Stimulated activated CD4-positive, alpha-beta T cell treated with anti-CD3 and anti-CD28 coated beads, TNF-alpha, amount 100 ng/mL, for 4 hours (primary cell): ENCODE measurements at regions not wholly inside any gene's neighbourhood (a gene's known extent, or its start where the extent isn't known, plus 50 kb on each side); places are given as distances from the start of the nearest gene placed in this dataset.

Experiments used
- DNase-seq, 3 experiments: peaks; one replicate each; pipeline ENCODE4 v3.0.0-alpha.2; 2020; ENCODE audit warnings: low read depth in 3 of 3

DNA sequence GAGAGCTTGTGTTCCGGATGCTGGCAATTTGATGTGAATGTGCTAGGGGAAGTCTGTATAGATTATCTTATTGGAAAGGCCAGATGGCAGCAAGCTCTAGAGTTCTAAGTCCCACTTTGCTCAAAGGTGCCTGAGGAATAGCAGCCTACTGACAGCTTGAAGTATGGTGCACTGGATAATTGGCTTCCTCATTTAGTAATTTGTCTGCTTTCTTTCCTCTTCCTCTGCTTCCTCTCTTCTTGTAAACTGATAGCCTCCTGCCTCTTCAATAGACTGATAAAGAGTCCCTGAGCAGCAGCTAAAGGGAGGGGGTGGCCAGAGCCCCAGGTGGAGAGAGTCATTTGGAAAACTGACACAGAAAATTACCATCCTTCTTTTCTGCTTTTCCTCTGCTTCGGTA is 177.3 kb downstream of the FGF1 start:
- DNase-seq = no peak

DNA sequence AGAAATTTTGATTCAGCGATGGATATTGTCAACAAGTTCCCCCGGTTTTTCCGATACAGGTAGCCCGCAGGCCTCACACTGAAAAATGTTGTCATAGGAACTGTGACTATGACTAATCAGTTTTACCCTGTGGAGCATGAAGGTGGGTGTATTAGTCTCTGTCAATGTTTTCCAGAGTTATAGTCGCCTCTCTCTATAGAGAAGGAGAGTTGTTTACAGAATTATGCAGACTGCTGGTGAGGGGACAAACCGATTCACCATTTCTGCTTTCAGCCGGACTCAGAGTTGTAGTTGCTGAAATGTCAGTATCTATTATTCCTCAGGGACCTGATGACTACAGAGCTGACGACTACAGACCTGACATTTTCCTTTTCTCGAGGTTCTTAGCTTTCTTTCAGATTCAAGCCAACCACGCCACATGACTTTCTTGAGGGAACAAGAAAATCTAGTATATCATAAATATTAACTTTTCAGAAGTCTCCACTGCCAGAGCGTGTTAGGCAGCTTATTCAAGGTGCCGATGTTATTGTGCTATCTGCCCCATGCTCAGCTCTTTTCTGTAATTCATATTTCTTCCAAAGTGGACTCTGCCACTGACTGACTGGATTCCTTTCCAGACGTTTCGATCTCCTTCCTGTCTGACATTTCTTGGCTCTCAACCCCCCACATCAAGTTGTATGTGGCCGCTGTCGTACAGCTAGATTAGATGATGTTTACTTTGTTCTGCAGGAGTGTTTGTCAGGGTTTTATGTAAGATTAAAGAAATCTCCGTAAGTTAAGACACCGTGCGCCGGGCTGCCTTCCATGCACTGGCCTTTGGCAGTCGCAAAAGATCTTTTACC is 178.1 kb downstream of the FGF1 start:
- no peak for DNase-seq

GRCh38 chr5:142506756-142507155 is 179.1 kb downstream of the FGF1 start:
- DNase-seq = no peak

DNA sequence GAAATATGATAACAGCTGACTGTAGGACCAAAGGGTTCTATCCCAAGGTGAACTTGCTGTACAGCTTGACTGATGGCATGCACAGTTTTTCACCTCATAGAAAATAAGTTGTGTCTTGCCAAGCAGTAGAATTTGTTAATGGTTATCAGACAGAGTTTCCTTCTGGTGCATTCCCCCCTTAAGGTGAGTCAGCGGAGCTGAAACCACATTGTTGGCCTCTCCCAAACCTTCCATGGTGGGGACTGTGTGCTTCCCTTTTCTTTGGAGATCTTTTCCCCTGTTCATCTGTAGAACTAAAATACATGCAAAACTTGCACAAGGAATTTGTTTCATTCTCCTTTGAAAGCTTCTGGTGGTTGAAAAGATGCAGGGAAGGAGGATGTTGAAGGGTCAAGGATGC is 179.8 kb downstream of the FGF1 start:
- no peak for DNase-seq

DNA sequence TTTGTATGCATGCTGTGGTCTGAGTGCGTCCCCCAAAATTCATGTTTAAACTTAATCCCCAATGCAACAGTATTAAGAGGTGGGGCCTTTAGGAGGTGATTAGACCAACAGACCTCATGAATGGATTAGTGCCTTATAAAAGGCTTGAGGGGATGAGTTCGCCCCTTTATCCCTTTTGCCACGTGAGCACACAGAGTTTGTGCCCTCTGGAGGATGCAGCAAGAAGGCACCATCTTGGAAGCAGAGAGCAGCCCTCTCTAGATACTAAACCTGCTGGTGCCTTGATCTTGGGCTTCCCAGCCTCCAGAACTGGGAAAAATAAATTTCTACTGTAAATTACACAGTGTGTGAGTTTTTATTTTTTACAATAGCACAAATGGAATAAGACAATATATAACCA is 177.1 kb upstream of the SPRY4 start:
- no peak for DNase-seq

DNA sequence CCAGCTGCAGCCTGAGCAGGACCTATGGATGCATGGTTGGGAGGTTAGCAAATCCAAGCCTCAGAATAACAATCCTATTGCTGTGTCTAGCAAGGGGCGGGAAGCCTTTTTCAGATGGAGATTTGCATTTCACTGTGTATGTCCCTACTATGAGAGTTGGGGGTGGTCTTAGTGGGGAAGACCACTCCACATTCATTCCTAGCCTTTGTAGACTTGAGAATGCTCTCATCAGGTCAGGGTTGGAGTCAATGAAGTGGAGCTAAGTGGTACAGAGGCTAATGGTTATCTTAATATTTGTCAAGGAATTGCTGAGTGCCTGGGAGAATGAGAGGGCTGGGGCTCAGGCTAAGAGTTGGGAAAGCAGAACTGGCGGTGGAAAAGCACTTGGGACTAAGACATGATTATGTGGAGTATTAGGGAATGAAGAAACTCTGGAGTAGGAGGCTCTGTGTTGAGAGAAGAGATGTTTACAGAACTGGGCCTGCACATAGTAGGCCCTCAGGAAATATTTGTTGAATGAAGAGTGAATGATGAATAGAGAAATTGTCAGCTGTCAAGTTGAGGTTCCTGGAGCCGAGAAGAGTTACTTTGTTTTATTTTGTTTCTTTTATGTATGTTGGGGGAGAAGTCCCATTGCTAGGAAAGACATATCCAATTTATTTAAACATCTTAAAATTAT is 175.5 kb upstream of the SPRY4 start:
- DNase-seq = no peak

DNA sequence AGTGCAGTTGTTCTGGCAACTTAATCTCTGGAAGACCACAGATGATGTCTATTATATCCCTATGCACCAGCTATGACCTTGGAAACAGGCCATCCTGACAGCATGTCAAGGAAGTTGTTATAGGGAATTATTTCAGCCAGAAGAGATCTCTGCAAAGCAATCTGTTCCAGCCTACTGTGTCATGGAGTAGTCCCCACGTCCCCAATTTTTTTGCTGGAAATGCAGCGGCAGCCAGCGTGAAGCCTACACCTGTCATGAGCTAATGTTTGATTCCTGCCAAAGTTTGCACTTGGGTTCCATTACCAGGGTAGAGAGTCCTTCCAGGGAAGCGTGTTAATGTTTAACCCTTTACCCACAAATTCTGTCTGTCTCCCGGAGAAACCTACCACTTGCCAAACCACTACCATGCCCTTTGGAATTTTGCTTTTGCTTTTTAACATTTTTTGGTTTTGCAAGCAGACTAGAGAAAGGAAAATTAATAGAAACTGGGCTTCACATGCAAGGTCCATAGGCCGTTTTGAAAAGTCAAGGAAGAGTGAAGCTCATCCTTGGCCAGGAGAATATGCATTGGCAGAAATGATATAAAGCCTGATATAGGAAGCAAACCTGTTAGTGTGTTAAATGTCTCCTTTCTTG is 174.9 kb upstream of the SPRY4 start:
- DNase-seq = no peak

GRCh38 chr5:142498298-142498697 is 173.5 kb upstream of the SPRY4 start:
- no peak for DNase-seq

- no peak for DNase-seq
Measured at GRCh38 chr5:142495531-142495930, 170.7 kb upstream of the SPRY4 start.

DNA sequence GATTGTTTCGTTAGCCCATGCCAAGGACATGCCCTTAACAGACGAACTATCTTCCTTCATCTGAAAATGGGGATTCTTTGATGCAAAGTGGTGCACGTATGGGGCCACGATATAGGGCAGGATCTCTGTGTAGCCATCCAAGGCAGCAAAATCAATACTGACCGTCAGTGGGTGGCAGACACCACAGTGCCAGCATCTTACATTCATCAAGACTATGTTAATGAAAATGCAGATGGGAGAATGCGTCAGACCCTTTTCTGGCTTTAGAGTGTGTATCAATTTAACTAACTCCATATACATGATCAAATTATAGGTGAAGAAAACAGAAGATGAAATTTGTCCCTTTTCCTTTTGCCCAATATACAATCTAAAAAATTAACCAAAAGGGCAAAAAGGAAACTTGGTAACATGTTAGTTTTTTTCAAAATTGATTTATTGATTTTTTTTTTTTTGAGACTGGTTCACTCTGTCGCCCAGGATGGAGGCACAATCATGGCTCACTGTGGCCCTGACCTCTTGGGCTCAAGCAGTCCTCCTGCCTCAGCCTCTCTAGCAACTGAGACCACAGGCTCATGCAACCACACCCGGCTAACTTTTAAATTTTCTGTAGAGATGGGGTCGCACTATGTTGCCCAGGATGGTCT is 169.2 kb upstream of the SPRY4 start:
- no peak for DNase-seq

- no peak for DNase-seq
Measured at GRCh38 chr5:142492781-142493281, 168.0 kb upstream of the SPRY4 start.

DNA sequence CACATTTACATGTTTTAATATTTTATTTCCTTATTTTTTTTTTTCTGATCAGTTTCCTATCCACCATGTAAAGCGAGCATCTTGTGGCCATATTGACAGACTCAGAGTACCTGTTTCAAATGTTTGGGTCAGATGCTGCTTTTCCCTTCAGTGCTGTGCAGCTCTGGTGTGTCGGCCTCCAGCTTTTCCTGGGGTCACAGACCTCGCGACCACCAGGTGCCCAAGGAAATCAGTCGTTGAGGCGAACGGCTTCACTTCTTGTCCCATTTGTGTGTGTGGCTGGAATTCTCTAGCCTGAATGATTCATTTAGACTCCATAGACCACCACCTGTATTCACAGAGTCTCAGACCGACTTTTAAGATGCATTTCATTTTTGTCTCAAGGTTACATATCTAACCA is 166.9 kb upstream of the SPRY4 start:
- DNase-seq = no peak

DNA sequence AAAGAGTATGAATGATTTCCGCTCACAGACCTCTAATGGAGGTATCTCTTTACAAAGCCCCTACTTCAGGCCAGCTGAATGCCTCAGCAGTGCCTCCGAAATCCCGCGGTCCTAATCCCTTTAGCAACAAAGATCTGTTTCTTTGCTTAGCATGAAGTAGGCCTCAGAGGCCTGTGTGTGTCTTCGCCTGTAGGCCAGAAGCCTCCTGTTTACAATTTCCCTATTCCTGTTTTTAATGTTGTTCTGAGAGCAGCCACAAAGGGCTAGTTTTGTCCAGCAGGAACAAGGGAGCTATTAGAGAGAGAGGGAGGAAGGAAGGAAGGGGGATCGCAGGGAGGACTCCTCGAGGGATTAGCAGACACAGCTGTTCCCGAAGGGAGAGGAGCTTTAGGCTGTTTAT is 166.4 kb upstream of the SPRY4 start:
- DNase-seq = no peak

DNA sequence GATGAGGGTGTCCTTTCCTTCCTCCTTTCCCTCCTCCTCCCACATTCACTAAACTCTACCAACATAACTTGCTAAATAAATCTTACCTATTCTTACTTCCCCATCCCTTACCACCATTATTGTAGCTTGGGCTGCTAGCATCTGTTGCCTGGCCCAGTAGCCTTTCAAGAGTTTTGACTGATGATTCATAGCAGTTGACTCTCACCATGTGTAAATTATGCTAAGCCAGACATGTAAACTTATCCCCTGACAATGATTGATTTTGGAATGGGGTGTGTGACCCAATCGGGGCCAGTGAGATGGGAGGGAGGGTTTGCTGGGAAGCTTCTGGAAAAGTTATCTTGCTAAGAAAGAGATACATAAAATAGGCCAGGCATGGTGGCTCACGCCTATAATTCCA is 161.8 kb upstream of the SPRY4 start:
- DNase-seq = no peak

DNA sequence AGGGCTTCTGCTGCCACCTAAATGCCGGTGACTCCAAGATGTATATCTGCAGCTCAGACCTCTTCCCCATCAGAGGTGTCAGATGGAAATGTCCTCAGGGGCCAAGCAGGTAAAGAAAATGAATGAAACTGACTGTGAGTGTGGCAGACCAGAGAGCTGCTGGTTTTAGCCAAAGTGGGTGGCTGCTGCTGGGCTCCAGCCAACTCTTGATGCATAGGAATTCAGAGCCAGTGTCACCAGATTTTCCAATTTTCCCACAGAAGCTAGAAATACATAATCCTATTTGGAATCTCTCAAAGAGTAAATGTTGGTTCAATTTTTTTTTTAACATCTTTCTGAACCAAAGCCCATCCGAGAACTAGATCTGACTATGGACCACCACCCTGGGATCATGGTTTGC is 161.2 kb upstream of the SPRY4 start:
- DNase-seq = no peak

DNA sequence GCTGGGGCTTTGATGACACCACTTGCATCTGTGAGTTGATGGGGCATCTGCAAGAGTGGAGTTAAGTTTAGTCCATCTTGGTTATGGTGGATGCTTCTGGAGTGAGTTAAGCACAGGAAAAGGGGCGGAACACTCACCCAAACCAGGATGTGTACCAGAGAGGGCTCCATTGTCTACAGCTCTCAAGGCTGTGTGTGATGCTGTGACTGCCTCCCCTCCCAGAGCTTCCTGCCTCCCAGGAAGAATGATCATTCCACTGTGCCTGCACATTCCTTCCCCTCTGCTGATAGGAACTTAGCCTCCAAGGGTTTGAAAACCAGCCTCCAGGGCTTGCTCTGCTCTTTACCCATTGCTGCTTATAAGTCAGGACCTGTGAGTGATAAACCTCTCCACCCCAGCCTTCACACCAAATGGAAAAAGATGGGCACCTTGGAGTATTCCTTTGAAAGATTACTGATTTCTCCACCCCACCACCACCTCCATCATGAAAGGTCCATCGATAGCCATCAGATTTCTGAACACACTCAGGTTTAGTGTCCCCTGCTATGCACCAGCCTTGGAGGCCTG is 160.1 kb upstream of the SPRY4 start:
- DNase-seq = no peak

DNA sequence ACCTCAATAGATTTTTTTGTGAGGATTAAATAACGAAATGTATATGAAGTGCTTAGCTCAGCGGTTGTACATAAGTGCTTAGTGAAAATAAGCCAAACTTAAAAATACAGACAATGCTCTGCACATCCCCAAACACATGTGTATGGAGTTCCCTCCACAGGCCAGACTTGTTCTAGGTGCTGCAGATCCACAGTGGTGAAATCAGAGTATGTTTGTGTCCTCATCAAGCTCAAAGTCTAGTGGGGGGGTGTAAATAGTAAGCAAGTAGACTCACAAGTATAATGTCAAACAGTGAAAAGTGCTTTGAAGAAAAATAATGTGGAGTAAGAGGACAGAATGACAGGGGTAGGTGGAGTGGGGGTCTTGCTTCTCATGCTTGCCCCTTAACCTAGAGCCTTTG is 157.4 kb upstream of the SPRY4 start:
- DNase-seq = no peak

GRCh38 chr5:142481410-142481809 is 156.6 kb upstream of the SPRY4 start:
- DNase-seq = no peak

DNA sequence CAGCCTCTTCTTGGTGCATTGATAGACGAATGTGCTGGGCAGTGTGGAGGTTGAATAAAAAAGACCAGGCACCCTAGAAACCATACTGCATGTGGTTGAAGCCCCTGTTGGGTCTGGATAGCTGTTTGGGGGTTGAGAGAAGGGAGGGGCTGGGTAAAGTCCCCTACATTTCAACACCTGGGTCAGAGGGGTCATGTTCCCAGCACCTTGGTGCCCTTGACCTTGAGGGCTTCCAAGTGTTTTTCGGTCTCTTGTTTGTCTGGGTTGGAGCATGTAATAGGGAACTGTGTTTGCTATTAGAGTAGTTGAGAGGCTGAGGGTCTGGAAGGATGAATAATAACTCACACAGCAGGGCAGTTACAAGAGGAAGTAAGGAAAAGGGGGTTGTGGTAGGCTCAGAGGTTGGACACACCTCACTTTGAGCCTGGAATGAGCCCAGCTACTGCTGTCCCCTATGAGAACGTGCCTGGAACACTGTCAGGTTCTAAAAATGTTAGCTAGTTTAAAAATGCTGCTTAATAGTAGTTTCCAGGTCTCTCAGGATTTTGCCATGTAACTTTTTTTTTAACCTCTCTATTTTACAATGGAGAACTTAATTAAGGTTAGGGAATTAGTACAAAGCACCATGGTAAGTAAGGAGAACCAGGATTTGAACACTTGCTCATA is 155.2 kb upstream of the SPRY4 start:
- no peak for DNase-seq

DNA sequence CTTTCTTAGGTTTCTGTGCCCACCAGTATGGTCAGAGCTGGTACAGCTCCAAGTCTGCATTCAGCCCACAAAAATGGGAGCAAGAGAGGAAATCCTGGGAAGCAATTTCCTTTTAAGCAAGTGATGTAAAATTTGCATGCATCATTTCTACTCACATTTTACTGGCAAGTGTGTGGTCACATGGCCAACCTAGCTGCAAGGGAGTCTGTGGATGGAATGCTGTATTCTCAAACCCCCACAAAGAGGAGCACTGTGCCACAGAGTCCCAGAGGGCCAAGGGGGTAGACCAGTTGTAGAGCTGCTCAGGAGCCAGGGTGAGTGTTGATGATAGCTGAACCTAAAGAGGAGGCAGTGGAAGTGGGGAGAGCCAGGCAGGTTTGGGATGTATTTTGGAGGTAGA is 154.3 kb upstream of the SPRY4 start:
- DNase-seq = no peak

DNA sequence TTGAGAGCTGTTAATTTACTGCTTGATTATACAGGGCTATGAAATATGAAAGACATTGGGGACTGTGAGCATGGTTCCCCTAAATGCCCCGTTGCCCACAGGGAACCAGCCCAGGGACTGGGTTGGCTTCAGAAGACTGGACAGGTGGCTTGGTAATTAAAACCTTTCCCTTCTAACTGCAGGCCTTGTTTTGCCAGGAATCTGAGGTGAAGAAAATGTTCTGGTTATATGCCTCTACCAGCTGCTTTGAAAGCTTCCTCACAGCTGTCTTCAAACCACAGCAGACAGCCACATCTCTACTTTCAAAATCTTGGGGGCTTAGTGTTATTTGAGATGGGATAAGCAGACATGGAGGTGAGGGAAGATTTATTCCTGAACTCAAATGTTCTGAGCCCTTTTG is 153.3 kb upstream of the SPRY4 start:
- no peak for DNase-seq
